RWPE2 (cell line): ENCODE measurements at regions not wholly inside any gene's neighbourhood (a gene's known extent, or its start where the extent isn't known, plus 50 kb on each side); places are given as distances from the start of the nearest gene placed in this dataset.

Experiments
- ATAC-seq: fragments of 200-7000 bp; cut with Tn5 transposase; 3 replicates; pipeline ENCODE4 v1.9.1; 2021; ENCODE audit warnings: low read depth
- DNase-seq: peaks from one replicate; pipeline ENCODE4 v3.0.0-alpha.2; 2020; ENCODE audit warnings: low spot score
- H3K27ac ChIP-seq: fragments of 450-650 bp; 2 replicates; pipeline ENCODE4 v1.5.1; 2017; ENCODE audit warnings: mild to moderate bottlenecking; ENCODE audit not compliant: poor library complexity, severe bottlenecking
- H3K27me3 ChIP-seq: fragments of 250-450 bp; sonication (Bioruptor Pico); 2 replicates; pipeline ENCODE4 v1.5.1; 2021; ENCODE audit warnings: mild to moderate bottlenecking, moderate library complexity; ENCODE audit not compliant: insufficient read depth, poor library complexity, severe bottlenecking
- H3K36me3 ChIP-seq: fragments of 250-450 bp; sonication (Bioruptor Pico); 2 replicates; pipeline ENCODE4 v1.5.1; 2020; ENCODE audit warnings: low read depth, mild to moderate bottlenecking, moderate library complexity
- H3K4me1 ChIP-seq: fragments of 250-450 bp; sonication (Bioruptor Pico); 2 replicates; pipeline ENCODE4 v1.5.1; 2021; ENCODE audit warnings: mild to moderate bottlenecking, moderate library complexity; ENCODE audit not compliant: insufficient read depth, poor library complexity, severe bottlenecking
- H3K4me3 ChIP-seq: fragments of 250-450 bp; sonication (Bioruptor Pico); 2 replicates; pipeline ENCODE4 v1.5.1; 2021; ENCODE audit warnings: mild to moderate bottlenecking, moderate library complexity; ENCODE audit not compliant: severe bottlenecking
- H3K9me3 ChIP-seq: fragments of 250-450 bp; sonication (Bioruptor Pico); 2 replicates; pipeline ENCODE4 v1.5.1; 2021; ENCODE audit warnings: mild to moderate bottlenecking, moderate library complexity; ENCODE audit not compliant: severe bottlenecking
- CTCF ChIP-seq: fragments of 450-650 bp; IDR thresholded peaks from one replicate; pipeline ENCODE4 v1.5.1; 2017; ENCODE audit warnings: mild to moderate bottlenecking, moderate library complexity; ENCODE audit not compliant: poor library complexity, severe bottlenecking

GRCh38 chr1:168942165-168942564 lies 164.3 kb upstream of the ATP1B1 start:
- ATAC-seq, result peak; percentile 33; the same call in 1 of the 3 replicates
- Histone ChIP-seq H3K4me3 (no peak overlapping the region), H3K36me3 (no peaks in the 10 kb centered on the region), H3K27me3 (no peaks in the 10 kb centered on the region), H3K4me1 (no peaks in the 10 kb centered on the region), H3K27ac (no peak overlapping the region), H3K9me3 (no peaks in the 10 kb centered on the region)
- no peak for TF ChIP-seq CTCF
- DNase-seq, result no peak

GRCh38 chr1:168945870-168946269 lies 160.6 kb upstream of the ATP1B1 start:
- H3K27ac ChIP-seq, result no peak overlapping the region
- no peaks in the 10 kb centered on the region for H3K9me3 ChIP-seq
- no peaks in the 10 kb centered on the region for H3K27me3 ChIP-seq
- ATAC-seq, result no peak
- no peaks in the 10 kb centered on the region for H3K4me1 ChIP-seq
- H3K36me3 ChIP-seq, result no peaks in the 10 kb centered on the region
- H3K4me3 ChIP-seq, result no peak overlapping the region
- no peak for TF ChIP-seq CTCF
- DNase-seq, result no peak

GRCh38 chr1:168947041-168947440 lies 159.4 kb upstream of the ATP1B1 start:
- H3K27me3 ChIP-seq, result no peaks in the 10 kb centered on the region

GRCh38 chr1:168949672-168950071 lies 156.8 kb upstream of the ATP1B1 start:
- DNase-seq (no peak), ATAC-seq (no peak)
- Histone ChIP-seq H3K27me3 (no peaks in the 10 kb centered on the region), H3K4me3 (no peak overlapping the region), H3K36me3 (no peaks in the 10 kb centered on the region), H3K4me1 (no peaks in the 10 kb centered on the region), H3K9me3 (no peaks in the 10 kb centered on the region), H3K27ac (no peak overlapping the region)
- no peak for TF ChIP-seq CTCF

More at GRCh38 chr1:168947041-168947440, 159.4 kb upstream of the ATP1B1 start:
- ATAC-seq (no peak), DNase-seq (no peak)
- H3K27ac ChIP-seq, result no peak overlapping the region
- no peaks in the 10 kb centered on the region for H3K4me1 ChIP-seq
- H3K9me3 ChIP-seq, result no peaks in the 10 kb centered on the region
- H3K36me3 ChIP-seq, result no peaks in the 10 kb centered on the region
- no peak overlapping the region for H3K4me3 ChIP-seq
- no peak for TF ChIP-seq CTCF

- TF ChIP-seq CTCF, result no peak
- H3K27me3 ChIP-seq, result no peaks in the 10 kb centered on the region
- ATAC-seq (no peak), DNase-seq (no peak)
- no peaks in the 10 kb centered on the region for H3K4me1 ChIP-seq
- no peaks in the 10 kb centered on the region for H3K9me3 ChIP-seq
- no peaks in the 10 kb centered on the region for H3K36me3 ChIP-seq
- no peak overlapping the region for H3K4me3 ChIP-seq
- no peak overlapping the region for H3K27ac ChIP-seq
These were observed 148.7 kb upstream of the ATP1B1 start for GRCh38 chr1:168957818-168958217.
